Panc1 (cell line): ENCODE measurements at regions not wholly inside any gene's neighbourhood (a gene's known extent, or its start where the extent isn't known, plus 50 kb on each side); places are given as distances from the start of the nearest gene placed in this dataset.

Experiments
- POLR2AphosphoS5 ChIP-seq: IDR thresholded peaks from 2 replicates; pipeline ENCODE4 v1.6.1; 2012; ENCODE audit warnings: mild to moderate bottlenecking, low read depth, low read length, moderate library complexity
- SIN3A ChIP-seq: IDR thresholded peaks from 2 replicates; pipeline ENCODE4 v1.6.1; 2012; ENCODE audit warnings: low read depth, mild to moderate bottlenecking, low read length, moderate library complexity, borderline replicate concordance; ENCODE audit not compliant: insufficient read depth
- TCF7L2 ChIP-seq: IDR thresholded peaks from 2 replicates; pipeline ENCODE4 v1.6.1; 2011; ENCODE audit warnings: mild to moderate bottlenecking, low read depth, low read length, inconsistent platforms
- TF ChIP-seq, protein P1 (sequence below): fragments of 450-650 bp; IDR thresholded peaks from 2 replicates; pipeline ENCODE4 v1.5.1; 2017; ENCODE audit warnings: mild to moderate bottlenecking
- TF ChIP-seq, protein P2 (sequence below), 2 experiments: IDR thresholded peaks; 2 replicates each; pipeline ENCODE4 v1.6.1; 2011 to 2012; ENCODE audit warnings: low read depth in 2 of 2, control low read depth in 1 of 2, low read length in 1 of 2, mild to moderate bottlenecking in 1 of 2, moderate library complexity in 1 of 2; ENCODE audit not compliant: insufficient read depth in 1 of 2

DNA sequence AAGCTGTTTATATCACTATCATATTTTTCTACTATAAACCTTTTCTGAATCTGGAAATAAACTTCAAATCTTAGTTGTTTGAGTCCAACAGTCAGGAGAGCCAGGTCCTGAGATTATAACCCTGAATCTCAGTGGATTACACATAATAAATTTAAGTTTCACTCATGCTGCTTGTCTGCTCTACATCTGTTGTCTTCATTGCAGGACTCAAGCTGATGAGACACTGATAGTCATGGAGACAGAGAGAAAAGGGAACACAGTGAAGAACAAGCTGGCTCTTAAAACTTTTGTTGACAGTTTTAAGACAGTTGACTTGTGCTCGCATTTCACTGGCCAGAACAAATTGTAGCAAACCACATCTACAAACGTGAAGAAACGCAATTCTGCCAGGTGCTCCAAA is 327.0 kb upstream of the CTSO start:
- TF ChIP-seq, protein P1, sequence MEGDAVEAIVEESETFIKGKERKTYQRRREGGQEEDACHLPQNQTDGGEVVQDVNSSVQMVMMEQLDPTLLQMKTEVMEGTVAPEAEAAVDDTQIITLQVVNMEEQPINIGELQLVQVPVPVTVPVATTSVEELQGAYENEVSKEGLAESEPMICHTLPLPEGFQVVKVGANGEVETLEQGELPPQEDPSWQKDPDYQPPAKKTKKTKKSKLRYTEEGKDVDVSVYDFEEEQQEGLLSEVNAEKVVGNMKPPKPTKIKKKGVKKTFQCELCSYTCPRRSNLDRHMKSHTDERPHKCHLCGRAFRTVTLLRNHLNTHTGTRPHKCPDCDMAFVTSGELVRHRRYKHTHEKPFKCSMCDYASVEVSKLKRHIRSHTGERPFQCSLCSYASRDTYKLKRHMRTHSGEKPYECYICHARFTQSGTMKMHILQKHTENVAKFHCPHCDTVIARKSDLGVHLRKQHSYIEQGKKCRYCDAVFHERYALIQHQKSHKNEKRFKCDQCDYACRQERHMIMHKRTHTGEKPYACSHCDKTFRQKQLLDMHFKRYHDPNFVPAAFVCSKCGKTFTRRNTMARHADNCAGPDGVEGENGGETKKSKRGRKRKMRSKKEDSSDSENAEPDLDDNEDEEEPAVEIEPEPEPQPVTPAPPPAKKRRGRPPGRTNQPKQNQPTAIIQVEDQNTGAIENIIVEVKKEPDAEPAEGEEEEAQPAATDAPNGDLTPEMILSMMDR = no peak
- TF ChIP-seq POLR2AphosphoS5 (no peak), SIN3A (no peak), TCF7L2 (no peak)
- TF ChIP-seq, protein P2, sequence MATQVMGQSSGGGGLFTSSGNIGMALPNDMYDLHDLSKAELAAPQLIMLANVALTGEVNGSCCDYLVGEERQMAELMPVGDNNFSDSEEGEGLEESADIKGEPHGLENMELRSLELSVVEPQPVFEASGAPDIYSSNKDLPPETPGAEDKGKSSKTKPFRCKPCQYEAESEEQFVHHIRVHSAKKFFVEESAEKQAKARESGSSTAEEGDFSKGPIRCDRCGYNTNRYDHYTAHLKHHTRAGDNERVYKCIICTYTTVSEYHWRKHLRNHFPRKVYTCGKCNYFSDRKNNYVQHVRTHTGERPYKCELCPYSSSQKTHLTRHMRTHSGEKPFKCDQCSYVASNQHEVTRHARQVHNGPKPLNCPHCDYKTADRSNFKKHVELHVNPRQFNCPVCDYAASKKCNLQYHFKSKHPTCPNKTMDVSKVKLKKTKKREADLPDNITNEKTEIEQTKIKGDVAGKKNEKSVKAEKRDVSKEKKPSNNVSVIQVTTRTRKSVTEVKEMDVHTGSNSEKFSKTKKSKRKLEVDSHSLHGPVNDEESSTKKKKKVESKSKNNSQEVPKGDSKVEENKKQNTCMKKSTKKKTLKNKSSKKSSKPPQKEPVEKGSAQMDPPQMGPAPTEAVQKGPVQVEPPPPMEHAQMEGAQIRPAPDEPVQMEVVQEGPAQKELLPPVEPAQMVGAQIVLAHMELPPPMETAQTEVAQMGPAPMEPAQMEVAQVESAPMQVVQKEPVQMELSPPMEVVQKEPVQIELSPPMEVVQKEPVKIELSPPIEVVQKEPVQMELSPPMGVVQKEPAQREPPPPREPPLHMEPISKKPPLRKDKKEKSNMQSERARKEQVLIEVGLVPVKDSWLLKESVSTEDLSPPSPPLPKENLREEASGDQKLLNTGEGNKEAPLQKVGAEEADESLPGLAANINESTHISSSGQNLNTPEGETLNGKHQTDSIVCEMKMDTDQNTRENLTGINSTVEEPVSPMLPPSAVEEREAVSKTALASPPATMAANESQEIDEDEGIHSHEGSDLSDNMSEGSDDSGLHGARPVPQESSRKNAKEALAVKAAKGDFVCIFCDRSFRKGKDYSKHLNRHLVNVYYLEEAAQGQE (IDR thresholded peaks at IDR 0.05; ENCODE audit: insufficient read depth in 1 of 2, low read depth in 2 of 2, low read length in 1 of 2) = no peak
